Ovary (tissue), 7 donors: ENCODE measurements at regions not wholly inside any gene's neighbourhood (a gene's known extent, or its start where the extent isn't known, plus 50 kb on each side); places are given as distances from the start of the nearest gene placed in this dataset.

ENCODE experiments used
- DNase-seq, 5 donors: peaks; one replicate each; pipeline ENCODE4 v3.0.0-alpha.2; 2019 to 2020
- H3K27ac ChIP-seq, 2 donors: fragments of 200-600 bp; one replicate each; pipeline versions ENCODE4 v1.5.1 to v1.8.0; 2019 to 2022
- H3K27me3 ChIP-seq: fragments of 200-600 bp; one replicate; pipeline ENCODE4 v1.8.0; 2022
- H3K36me3 ChIP-seq: fragments of 200-600 bp; sonication (generic); one replicate; pipeline ENCODE4 v1.5.1; 2019
- H3K4me1 ChIP-seq: one replicate; pipeline ENCODE4 v1.8.1; 2013; ENCODE audit warnings: mild to moderate bottlenecking, moderate library complexity; ENCODE audit not compliant: insufficient read depth
- H3K4me3 ChIP-seq: fragments of 200-600 bp; sonication (generic); one replicate; pipeline ENCODE4 v1.5.1; 2017
- H3K9me3 ChIP-seq, 2 donors: fragments of 200-600 bp in 1 of 2; sonication (generic) in 1 of 2; one replicate each; pipeline versions ENCODE4 v1.5.1 to v1.8.1; 2013 to 2019; ENCODE audit warnings: mild to moderate bottlenecking in 1 of 2, moderate library complexity in 1 of 2
- EP300 ChIP-seq: sonication (generic); formaldehyde crosslinking; IDR thresholded peaks from one replicate; pipeline ENCODE4 v1.6.1; 2017; ENCODE audit warnings: antibody characterized with exemption
- POLR2A ChIP-seq: fragments of 450-650 bp; IDR thresholded peaks from one replicate; pipeline ENCODE4 v1.6.1; 2017; ENCODE audit warnings: antibody characterized with exemption, mild to moderate bottlenecking, moderate library complexity
- WGBS, 3 donors: extraction: QIAGEN DNeasy Blood & Tissue Kit in 1 of 3; methylation state at CpG; one replicate each; pipeline versions ENCODE4 v1.1.5 to v1.1.7; 2013 to 2017; 5-methylcytosine and 5-hydroxymethylcytosine counted together
- intact Hi-C, 4 donors: fragments of 100-400 bp; cut with DNase I; formaldehyde crosslinking; loops; one replicate each; pipeline versions ENCODE4 v1.11.0 to v1.15.1; 2022 to 2023
- TF ChIP-seq, protein P1 (sequence below), 3 donors: fragments of 450-650 bp in 2 of 3; fragments of 200-600 bp in 1 of 3; IDR thresholded peaks; one replicate each; pipeline versions ENCODE4 v1.5.1 to v1.8.0; 2016 to 2022; ENCODE audit warnings: antibody characterized with exemption in 3 of 3, mild to moderate bottlenecking in 1 of 3
- donor health status: DM: no; HTN: no; CAD: no; lungs with moderate emphysema.
- donor health status: DM: no; HTN: no; CAD: no.
- donor health status: Bipolar disorder and iron deficiency.
- donor health status: DM: no; HTN: no; CAD: no.
- donor health status: DM: yes; HTN: yes; CAD: no.

DNA sequence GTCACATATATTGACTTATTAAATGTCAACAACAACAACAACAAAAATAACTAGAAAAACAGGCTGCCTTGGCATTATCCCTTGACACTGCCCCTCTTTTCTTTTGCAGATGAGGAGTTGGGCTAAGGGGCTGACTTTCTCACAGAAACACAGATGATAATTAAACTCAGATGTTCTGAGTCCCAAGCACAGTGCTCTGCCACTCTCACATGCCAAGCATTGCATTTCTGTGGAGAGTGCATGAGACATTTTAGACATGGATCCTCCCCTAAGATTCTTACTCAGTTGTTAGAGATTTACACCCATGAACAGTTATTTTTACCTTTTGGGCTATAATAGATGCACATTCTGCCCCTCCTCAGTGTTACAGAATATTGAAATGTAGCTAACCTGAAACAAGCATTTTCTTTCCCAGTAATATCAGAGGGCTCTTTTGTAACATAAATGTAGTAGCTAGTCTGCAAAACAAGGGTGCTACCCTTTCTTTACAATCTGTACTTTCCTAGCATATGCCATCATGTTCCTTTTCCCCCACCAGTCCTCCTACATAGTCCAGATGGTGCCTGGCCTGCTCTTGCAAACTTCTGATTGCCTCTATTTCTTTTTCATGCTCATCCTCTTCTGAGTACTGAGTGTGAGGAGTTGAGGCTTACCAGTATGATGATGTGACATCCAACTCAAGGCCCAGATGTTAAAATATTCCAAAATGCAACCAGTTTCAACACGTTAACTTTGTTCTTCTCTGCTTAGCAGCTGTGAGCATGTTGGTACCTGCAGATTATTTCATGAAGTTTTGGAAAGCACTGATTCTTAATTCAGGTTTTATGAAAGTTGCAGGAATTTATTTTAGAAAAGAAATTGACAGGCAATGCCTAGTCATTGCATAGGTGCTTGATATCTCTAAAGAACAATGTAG, 125.0 kb upstream of the ATP2B1 start:
- WGBS, 3 donors = 82 to 93% (median 90%) methylated on average over 1 of the region's 1 CpG
- Histone ChIP-seq H3K9me3 (no peaks in the 10 kb centered on the region), H3K4me1 (no peaks in the 10 kb centered on the region), H3K27me3 (no peaks in the 10 kb centered on the region), H3K36me3 (no peaks in the 10 kb centered on the region), H3K4me3 (no peak overlapping the region), H3K27ac (no peak overlapping the region)
- intact Hi-C loops = no loop called here
- no peak for TF ChIP-seq POLR2A
- TF ChIP-seq, protein P1, sequence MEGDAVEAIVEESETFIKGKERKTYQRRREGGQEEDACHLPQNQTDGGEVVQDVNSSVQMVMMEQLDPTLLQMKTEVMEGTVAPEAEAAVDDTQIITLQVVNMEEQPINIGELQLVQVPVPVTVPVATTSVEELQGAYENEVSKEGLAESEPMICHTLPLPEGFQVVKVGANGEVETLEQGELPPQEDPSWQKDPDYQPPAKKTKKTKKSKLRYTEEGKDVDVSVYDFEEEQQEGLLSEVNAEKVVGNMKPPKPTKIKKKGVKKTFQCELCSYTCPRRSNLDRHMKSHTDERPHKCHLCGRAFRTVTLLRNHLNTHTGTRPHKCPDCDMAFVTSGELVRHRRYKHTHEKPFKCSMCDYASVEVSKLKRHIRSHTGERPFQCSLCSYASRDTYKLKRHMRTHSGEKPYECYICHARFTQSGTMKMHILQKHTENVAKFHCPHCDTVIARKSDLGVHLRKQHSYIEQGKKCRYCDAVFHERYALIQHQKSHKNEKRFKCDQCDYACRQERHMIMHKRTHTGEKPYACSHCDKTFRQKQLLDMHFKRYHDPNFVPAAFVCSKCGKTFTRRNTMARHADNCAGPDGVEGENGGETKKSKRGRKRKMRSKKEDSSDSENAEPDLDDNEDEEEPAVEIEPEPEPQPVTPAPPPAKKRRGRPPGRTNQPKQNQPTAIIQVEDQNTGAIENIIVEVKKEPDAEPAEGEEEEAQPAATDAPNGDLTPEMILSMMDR (IDR thresholded peaks at IDR 0.05) = no peak
- no peak for TF ChIP-seq EP300
- no peak for DNase-seq

DNA sequence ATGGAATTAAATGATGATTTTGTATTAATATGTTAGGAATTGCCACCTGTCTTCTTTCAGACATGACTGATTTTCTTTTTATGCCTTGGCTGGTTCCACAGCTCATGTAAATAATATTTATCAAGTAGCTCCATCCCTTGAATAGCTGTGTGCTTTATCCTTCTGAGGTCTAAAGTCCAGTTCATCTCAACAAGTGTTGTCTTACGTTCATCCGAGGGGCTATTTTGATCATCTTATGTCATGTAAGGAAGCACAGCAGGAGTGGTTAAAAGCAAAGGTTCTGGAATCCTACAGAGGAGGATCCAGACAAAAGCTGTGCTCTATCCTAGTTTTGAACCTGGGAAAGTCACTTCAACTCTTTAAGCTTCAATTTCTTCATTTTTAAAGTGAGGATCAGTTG, 123.7 kb upstream of the ATP2B1 start:
- Histone ChIP-seq H3K36me3 (no peaks in the 10 kb centered on the region), H3K9me3 (no peaks in the 10 kb centered on the region), H3K4me1 (no peaks in the 10 kb centered on the region), H3K4me3 (no peak overlapping the region), H3K27me3 (no peaks in the 10 kb centered on the region), H3K27ac (no peak overlapping the region)
- DNase-seq = no peak
- TF ChIP-seq POLR2A (no peak), EP300 (no peak)
- TF ChIP-seq, protein P1 (IDR thresholded peaks at IDR 0.05) = no peak
- intact Hi-C loops = no loop called here
- 79 to 87% (median 84%) methylated on average over 2 of the region's 2 CpGs for WGBS, 3 donors

DNA sequence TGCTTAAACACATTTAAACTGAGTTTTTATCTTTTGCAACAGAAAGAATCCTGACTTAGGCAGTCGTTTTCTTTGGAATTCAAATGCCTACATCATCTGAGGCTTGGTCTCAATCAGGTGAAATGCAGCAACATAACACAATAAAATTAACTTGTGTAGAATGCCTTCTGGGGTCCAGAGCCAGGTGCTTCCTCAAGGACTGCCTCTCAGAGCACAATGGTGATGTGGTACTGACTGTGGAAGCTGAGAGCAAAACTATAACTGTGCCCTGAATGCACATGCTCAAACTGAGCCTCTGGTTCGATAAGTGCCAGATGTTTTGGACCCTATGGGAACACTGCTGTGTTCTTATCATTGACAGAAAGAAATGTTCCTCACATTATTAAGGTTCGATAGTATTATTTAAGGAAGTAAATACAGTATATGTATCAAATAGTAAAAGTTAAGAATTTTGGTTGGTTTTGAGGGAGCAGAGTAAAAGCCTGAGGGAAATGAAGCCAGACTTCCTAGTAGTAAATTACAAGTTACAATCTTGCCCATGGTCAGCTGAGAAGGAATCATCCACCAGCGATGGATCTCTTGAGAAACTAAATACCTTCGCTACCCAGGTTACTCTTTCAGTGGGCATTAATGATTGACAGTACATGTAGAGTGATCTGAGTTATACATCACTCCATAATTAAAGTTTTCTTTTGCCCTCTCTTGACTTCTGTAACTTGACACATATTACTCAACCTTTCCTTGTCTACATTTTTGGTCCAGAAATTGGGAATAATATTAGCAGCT, 122.9 kb upstream of the ATP2B1 start:
- H3K4me3 ChIP-seq = no peak overlapping the region
- no peak for DNase-seq
- no peaks in the 10 kb centered on the region for H3K4me1 ChIP-seq
- TF ChIP-seq, protein P1 (IDR thresholded peaks at IDR 0.05) = no peak
- TF ChIP-seq EP300 (no peak), POLR2A (no peak)
- H3K9me3 ChIP-seq = no peaks in the 10 kb centered on the region
- no peaks in the 10 kb centered on the region for H3K27me3 ChIP-seq
- H3K27ac ChIP-seq = no peak overlapping the region
- 62 to 73% (median 66%) methylated on average over 5 of the region's 5 CpGs for whole genome bisulfite sequencing, 3 donors
- no peaks in the 10 kb centered on the region for H3K36me3 ChIP-seq
- intact Hi-C loops = no loop called here

DNA sequence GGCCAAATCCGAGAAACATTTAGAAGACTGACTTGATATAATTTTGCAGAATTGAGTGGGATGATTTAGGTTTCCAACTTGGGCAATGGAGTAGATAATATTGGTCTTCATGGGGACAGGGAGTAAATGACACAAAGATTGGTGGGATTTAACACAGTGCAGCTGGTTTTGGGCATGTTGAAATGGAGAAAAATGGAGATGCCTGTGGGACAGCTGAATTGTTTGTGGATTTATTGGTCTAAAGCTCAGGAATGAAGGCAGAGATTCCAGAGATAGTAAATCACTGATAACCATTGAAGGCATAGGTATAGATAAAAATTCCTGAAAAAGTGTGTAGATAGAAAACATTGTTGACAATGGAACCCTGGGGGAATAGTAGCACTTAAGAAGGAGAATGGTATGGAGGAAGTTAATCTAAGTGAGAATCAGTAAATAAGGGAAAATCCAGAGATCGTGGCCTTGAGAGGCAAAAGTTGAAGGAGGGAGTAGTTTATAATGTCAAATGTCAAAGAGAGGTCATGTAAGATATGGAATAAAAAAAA, 120.9 kb upstream of the ATP2B1 start:
- WGBS, 3 donors = 78 to 81% (median 78%) methylated on average over 2 of the region's 2 CpGs
- Histone ChIP-seq H3K36me3 (no peaks in the 10 kb centered on the region), H3K9me3 (no peaks in the 10 kb centered on the region), H3K27ac (no peak overlapping the region), H3K4me3 (no peak overlapping the region), H3K4me1 (no peaks in the 10 kb centered on the region), H3K27me3 (no peaks in the 10 kb centered on the region)
- TF ChIP-seq, protein P1 (IDR thresholded peaks at IDR 0.05) = no peak
- TF ChIP-seq POLR2A (no peak), EP300 (no peak)
- no peak for DNase-seq
- intact Hi-C loops = no loop called here
